PC-9 (cell line): ENCODE measurements at regions not wholly inside any gene's neighbourhood (a gene's known extent, or its start where the extent isn't known, plus 50 kb on each side); places are given as distances from the start of the nearest gene placed in this dataset.

Experiments
- BruUV-seq: library from RNA; stranded (reverse); fragments of 400-500 nt; replicated peaks from 2 replicates; lab custom pipeline; 2021; lab: Mats Ljungman, UMichigan
- CTCF ChIA-PET: fragments of 300-600 bp; sonication (Branson Sonifier 250); formaldehyde crosslinking; loops from one replicate; lab custom pipeline; 2022; ENCODE audit warnings: antibody characterized with exemption; lab: Charles Lee
- POLR2A ChIA-PET: fragments of 300-600 bp; sonication (Branson Sonifier 250); formaldehyde crosslinking; loops from one replicate; lab custom pipeline; 2022; ENCODE audit warnings: antibody characterized with exemption; ENCODE audit not compliant: unreplicated experiment; lab: Charles Lee
- DNase-seq, 2 experiments: peaks; one replicate each; pipeline versions ENCODE4 v3.0.0 to v3.0.0-alpha.2; 2015 to 2022; ENCODE audit warnings: mixed read lengths in 1 of 2
- H2AFZ ChIP-seq: fragments of 200-600 bp; sonication (generic); 2 replicates; pipeline ENCODE4 v1.8.1; 2017; ENCODE audit warnings: antibody characterized with exemption
- H3F3A ChIP-seq: fragments of 200-600 bp; sonication (generic); 2 replicates; pipeline ENCODE4 v1.8.1; 2017; ENCODE audit warnings: antibody characterized with exemption, mild to moderate bottlenecking, low read depth; ENCODE audit not compliant: insufficient read depth
- H3K27ac ChIP-seq: fragments of 200-600 bp; sonication (generic); 2 replicates; pipeline ENCODE4 v1.6.1; 2016; ENCODE audit warnings: mixed run types
- H3K27me3 ChIP-seq: fragments of 200-600 bp; sonication (generic); 2 replicates; pipeline ENCODE4 v1.6.1; 2016; ENCODE audit warnings: low read depth, mixed run types; ENCODE audit not compliant: insufficient read depth
- H3K36me3 ChIP-seq: fragments of 200-600 bp; sonication (generic); 2 replicates; pipeline ENCODE4 v1.6.1; 2016; ENCODE audit warnings: low read depth, mixed run types
- H3K4me1 ChIP-seq: fragments of 200-600 bp; sonication (generic); replicated peaks from 2 replicates; pipeline ENCODE4 v1.6.1; 2016; ENCODE audit warnings: mixed run types; ENCODE audit not compliant: insufficient read depth
- H3K4me2 ChIP-seq: fragments of 200-600 bp; sonication (generic); 2 replicates; pipeline ENCODE4 v1.6.1; 2017; ENCODE audit warnings: mixed run types
- H3K4me3 ChIP-seq: fragments of 200-600 bp; sonication (generic); 2 replicates; pipeline ENCODE4 v1.6.1; 2016; ENCODE audit warnings: mixed run types
- H3K79me2 ChIP-seq: fragments of 200-600 bp; sonication (generic); 2 replicates; pipeline ENCODE4 v1.6.1; 2017; ENCODE audit warnings: low read depth, mixed run types
- H3K9me2 ChIP-seq: fragments of 200-600 bp; sonication (generic); 2 replicates; pipeline ENCODE4 v1.8.1; 2017; ENCODE audit warnings: mild to moderate bottlenecking; ENCODE audit not compliant: insufficient read depth
- H3K9me3 ChIP-seq: fragments of 200-600 bp; sonication (generic); 2 replicates; pipeline ENCODE4 v1.8.1; 2016; ENCODE audit warnings: low read depth; ENCODE audit not compliant: insufficient read depth
- H4K20me1 ChIP-seq: fragments of 200-600 bp; sonication (generic); 2 replicates; pipeline ENCODE4 v1.8.1; 2017; ENCODE audit not compliant: insufficient read depth
- CTCF ChIP-seq: fragments of 200-600 bp; sonication (generic); conservative IDR thresholded peaks from 2 replicates; pipeline ENCODE4 v1.6.1; 2017; ENCODE audit warnings: mixed run types, antibody characterized with exemption, mild to moderate bottlenecking, moderate library complexity
- EZH2 ChIP-seq: fragments of 200-600 bp; sonication (generic); IDR thresholded peaks from 2 replicates; pipeline ENCODE4 v1.8.0; 2017; ENCODE audit warnings: antibody characterized with exemption, low read depth
- intact Hi-C: fragments of 100-400 bp; cut with micrococcal nuclease; formaldehyde crosslinking; loops from one replicate; pipeline ENCODE4 v1.10.0; 2022; ENCODE audit not compliant: unreplicated experiment

DNA sequence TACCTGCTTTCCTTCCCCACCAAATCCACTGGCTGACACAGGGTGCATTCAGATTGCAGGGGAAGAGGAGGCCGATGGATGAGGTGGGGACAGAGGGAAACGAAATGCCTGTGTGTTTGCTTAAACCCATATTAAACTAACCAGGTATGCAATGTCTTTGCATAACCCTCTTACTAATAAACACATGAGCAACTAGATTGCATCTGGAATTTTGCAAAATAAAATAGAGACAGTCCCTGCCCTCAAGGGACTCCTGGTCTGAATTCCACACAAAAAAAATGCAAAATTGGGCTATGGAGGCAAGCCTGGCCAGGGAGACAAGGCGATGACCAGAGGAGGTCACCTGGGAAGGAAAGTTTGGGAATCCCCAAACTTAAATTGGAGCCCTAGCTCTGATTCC lies 202.9 kb downstream of the ACTL7B start:
- Histone ChIP-seq H3K27ac (no peak overlapping the region), H3K79me2 (no peaks in the 10 kb centered on the region), H3F3A (no peaks in the 10 kb centered on the region), H3K4me3 (no peak overlapping the region), H3K9me2 (no peaks in the 10 kb centered on the region), H4K20me1 (no peaks in the 10 kb centered on the region), H2AFZ (no peak overlapping the region), H3K4me1 (no peaks in the 10 kb centered on the region), H3K4me2 (no peak overlapping the region), H3K27me3 (no peaks in the 10 kb centered on the region), H3K9me3 (no peaks in the 10 kb centered on the region), H3K36me3 (no peaks in the 10 kb centered on the region)
- ChIA-PET CTCF (no interaction called here), POLR2A (interaction anchor here (0.7 kb wide), 1 partner anchor 692 kb away, joined by 7 read pairs; no protein-coding TSS in a partner anchor)
- TF ChIP-seq CTCF (no peak), EZH2 (no peak)
- intact Hi-C loops = no loop called here
- DNase-seq = no peak
- no TSS peak for BruUV-seq

DNA sequence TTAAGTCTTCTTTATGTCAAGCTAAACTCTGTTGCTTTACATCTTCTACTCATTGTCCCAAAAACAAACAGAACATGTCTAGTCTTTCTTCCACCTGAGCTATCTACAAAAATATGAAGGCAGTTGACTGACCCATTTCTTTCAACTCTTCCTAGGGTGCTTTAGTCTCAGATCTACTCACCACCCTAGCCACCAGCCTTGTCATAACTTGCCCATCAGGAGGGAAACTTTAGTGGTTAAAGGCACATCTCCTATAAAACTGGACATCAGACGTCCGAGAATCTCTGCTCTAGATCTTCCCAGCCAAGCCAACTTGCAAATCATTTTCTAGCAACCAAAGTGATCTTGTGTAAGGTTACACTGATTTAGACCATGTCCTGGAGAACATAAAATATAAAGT lies 205.0 kb downstream of the ACTL7B start:
- no TSS peak for BruUV-seq
- Histone ChIP-seq H3K9me3 (no peaks in the 10 kb centered on the region), H3K27ac (no peak overlapping the region), H3K4me2 (no peak overlapping the region), H3F3A (no peaks in the 10 kb centered on the region), H3K79me2 (no peaks in the 10 kb centered on the region), H4K20me1 (no peaks in the 10 kb centered on the region), H3K9me2 (no peaks in the 10 kb centered on the region), H3K4me3 (no peak overlapping the region), H2AFZ (no peak overlapping the region), H3K27me3 (no peaks in the 10 kb centered on the region), H3K36me3 (no peaks in the 10 kb centered on the region), H3K4me1 (no peaks in the 10 kb centered on the region)
- ChIA-PET POLR2A (interaction anchor here (0.6 kb wide), 1 partner anchor 131 kb away, joined by 4 read pairs; no protein-coding TSS in a partner anchor), CTCF (interaction anchor here (0.5 kb wide), 1 partner anchor 1236 kb away, joined by 3 read pairs; no protein-coding TSS in a partner anchor)
- no peak for DNase-seq
- intact Hi-C loops = no loop called here
- no peak for TF ChIP-seq CTCF
- TF ChIP-seq EZH2 = no peak

- CTCF ChIA-PET = no interaction called here
- no peak overlapping the region for H3K27ac ChIP-seq
- H3K9me2 ChIP-seq = no peaks in the 10 kb centered on the region
- no peak overlapping the region for H3K4me3 ChIP-seq
- DNase-seq = no peak
- no peak overlapping the region for H2AFZ ChIP-seq
- POLR2A ChIA-PET = no interaction called here
- no peaks in the 10 kb centered on the region for H3K79me2 ChIP-seq
- no peaks in the 10 kb centered on the region for H3F3A ChIP-seq
- TF ChIP-seq CTCF (no peak), EZH2 (no peak)
- H3K4me2 ChIP-seq = no peak overlapping the region
- BruUV-seq = no TSS peak
- 0 out of 2 replicates have a peak, but pooled peaks cover 4% of the 10 kb centered on the region for H3K4me1 ChIP-seq
- no peaks in the 10 kb centered on the region for H3K27me3 ChIP-seq
- H3K9me3 ChIP-seq = no peaks in the 10 kb centered on the region; the same call in 1 of the 2 replicates
- no peaks in the 10 kb centered on the region for H4K20me1 ChIP-seq
- intact Hi-C loops = no loop called here
- no peaks in the 10 kb centered on the region for H3K36me3 ChIP-seq
These were observed 210.3 kb downstream of the ACTL7B start for GRCh38 chr9:108645520-108645919.
